ENCODE measurements at regions not wholly inside any gene's neighbourhood (a gene's known extent, or its start where the extent isn't known, plus 50 kb on each side); places are given as distances from the start of the nearest gene placed in this dataset.

DNA sequence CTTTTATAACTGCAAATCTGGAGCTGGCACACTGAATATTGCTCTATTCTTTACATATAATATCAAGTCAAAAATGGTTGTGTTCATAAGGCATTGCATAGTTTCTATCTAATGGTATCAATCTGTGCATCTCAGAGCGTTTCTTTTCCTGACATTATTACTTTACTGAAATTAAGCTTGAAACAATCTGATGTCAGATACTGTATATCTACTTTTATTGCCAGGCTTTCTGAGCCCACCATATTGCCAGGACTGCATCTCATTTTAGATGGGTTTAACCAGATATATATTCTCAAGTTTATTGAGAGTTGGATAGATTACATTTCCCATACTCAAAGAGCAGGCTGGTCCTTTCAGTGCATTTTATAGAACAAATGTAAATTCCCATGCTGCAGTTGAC is 122.7 kb upstream of the MEIS2 start:
- TF ChIP-seq, protein P1, sequence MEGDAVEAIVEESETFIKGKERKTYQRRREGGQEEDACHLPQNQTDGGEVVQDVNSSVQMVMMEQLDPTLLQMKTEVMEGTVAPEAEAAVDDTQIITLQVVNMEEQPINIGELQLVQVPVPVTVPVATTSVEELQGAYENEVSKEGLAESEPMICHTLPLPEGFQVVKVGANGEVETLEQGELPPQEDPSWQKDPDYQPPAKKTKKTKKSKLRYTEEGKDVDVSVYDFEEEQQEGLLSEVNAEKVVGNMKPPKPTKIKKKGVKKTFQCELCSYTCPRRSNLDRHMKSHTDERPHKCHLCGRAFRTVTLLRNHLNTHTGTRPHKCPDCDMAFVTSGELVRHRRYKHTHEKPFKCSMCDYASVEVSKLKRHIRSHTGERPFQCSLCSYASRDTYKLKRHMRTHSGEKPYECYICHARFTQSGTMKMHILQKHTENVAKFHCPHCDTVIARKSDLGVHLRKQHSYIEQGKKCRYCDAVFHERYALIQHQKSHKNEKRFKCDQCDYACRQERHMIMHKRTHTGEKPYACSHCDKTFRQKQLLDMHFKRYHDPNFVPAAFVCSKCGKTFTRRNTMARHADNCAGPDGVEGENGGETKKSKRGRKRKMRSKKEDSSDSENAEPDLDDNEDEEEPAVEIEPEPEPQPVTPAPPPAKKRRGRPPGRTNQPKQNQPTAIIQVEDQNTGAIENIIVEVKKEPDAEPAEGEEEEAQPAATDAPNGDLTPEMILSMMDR (IDR thresholded peaks at IDR 0.05; ENCODE audit: insufficient read depth, low read length): no peak
- no peak for TF ChIP-seq POLR2AphosphoS5 (IDR thresholded peaks at IDR 0.05; ENCODE audit: low read depth)
- no peak for TF ChIP-seq GABPA (IDR thresholded peaks at IDR 0.05; ENCODE audit: low read depth)
- TF ChIP-seq, protein P2, sequence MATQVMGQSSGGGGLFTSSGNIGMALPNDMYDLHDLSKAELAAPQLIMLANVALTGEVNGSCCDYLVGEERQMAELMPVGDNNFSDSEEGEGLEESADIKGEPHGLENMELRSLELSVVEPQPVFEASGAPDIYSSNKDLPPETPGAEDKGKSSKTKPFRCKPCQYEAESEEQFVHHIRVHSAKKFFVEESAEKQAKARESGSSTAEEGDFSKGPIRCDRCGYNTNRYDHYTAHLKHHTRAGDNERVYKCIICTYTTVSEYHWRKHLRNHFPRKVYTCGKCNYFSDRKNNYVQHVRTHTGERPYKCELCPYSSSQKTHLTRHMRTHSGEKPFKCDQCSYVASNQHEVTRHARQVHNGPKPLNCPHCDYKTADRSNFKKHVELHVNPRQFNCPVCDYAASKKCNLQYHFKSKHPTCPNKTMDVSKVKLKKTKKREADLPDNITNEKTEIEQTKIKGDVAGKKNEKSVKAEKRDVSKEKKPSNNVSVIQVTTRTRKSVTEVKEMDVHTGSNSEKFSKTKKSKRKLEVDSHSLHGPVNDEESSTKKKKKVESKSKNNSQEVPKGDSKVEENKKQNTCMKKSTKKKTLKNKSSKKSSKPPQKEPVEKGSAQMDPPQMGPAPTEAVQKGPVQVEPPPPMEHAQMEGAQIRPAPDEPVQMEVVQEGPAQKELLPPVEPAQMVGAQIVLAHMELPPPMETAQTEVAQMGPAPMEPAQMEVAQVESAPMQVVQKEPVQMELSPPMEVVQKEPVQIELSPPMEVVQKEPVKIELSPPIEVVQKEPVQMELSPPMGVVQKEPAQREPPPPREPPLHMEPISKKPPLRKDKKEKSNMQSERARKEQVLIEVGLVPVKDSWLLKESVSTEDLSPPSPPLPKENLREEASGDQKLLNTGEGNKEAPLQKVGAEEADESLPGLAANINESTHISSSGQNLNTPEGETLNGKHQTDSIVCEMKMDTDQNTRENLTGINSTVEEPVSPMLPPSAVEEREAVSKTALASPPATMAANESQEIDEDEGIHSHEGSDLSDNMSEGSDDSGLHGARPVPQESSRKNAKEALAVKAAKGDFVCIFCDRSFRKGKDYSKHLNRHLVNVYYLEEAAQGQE (IDR thresholded peaks at IDR 0.05; ENCODE audit: insufficient replicate concordance, low read depth): no peak
- TF ChIP-seq SPI1 (IDR thresholded peaks at IDR 0.05; ENCODE audit: borderline replicate concordance, low read depth): no peak

Data from HL-60 (cell line).